ENCODE measurements at regions not wholly inside any gene's neighbourhood (a gene's known extent, or its start where the extent isn't known, plus 50 kb on each side); places are given as distances from the start of the nearest gene placed in this dataset.
"Not testable (repeated sequence)": the region's sequence is repeated elsewhere in the genome, so short reads cannot be mapped to it uniquely, and the experiment has no call there.

DNA sequence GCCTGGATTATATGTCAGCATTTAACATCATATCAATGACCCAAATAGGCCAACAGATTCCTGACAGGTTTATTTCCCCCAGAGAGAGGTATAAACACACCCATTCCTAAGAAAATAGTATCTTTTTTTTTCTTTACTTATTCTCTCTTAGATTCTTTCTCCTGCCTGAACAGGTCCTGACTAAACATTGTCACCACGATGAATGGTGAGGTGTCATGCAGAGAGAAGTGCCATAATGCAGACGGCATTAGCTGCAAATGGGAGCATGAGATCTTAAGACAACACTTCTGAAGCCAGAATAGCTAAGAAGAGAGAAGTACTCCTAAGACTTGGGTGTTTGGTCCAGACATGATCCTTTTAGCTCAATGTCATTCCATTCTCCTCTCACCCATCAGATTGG, 131.3 kb downstream of the ZNF648 start:
- no peak for TF ChIP-seq POLR2A (IDR thresholded peaks at IDR 0.05)
- no peak for TF ChIP-seq CTCF (IDR thresholded peaks at IDR 0.05)
- intact Hi-C loops (cut with DNase I; ENCODE audit: low total_unique reads): loop anchor here (10.0 kb wide), 1 partner anchor 445 kb away; the partner anchor contains the start of gene CACNA1E
- DNase-seq (ENCODE audit: low spot score in 2 of 2): no peak
- WGBS, 2 donors: 60 to 73% methylated on average over 2 of the region's 2 CpGs
- no peak overlapping the region for H3K4me3 ChIP-seq (ENCODE audit: low read depth, poor library complexity, severe bottlenecking)

DNA sequence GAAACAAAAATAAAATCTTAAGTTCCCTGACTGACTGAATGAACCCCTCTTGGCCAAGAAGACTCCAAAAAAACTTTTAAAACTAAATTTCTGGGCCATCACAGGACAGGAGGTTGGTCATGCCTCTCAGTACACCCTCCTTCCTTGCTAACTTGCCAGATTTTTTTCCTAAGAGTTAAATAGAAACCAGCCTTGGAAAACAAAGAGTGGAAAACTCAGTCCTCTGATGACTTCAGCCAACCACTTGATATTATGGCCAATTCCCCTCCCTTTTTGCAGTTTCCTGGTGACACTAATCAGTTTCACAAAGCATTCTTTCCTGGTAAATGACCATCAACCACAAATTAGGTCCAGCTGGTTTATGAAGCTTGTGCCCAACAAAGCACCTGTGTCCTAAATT, 134.8 kb downstream of the ZNF648 start:
- intact Hi-C loops (cut with DNase I; ENCODE audit: low total_unique reads): no loop called here
- no peak for DNase-seq (ENCODE audit: low spot score in 2 of 2)
- TF ChIP-seq CTCF (IDR thresholded peaks at IDR 0.05) (no peak), POLR2A (IDR thresholded peaks at IDR 0.05) (no peak)
- no peak overlapping the region for H3K4me3 ChIP-seq (ENCODE audit: low read depth, poor library complexity, severe bottlenecking)

GRCh38 chr1:181924034-181924433, 137.5 kb downstream of the ZNF648 start:
- intact Hi-C loops (cut with DNase I; ENCODE audit: low total_unique reads); H3K4me3 ChIP-seq (ENCODE audit: low read depth, poor library complexity, severe bottlenecking); DNase-seq (ENCODE audit: low spot score in 2 of 2): not testable (repeated sequence)
- WGBS, 2 donors: 82 to 83% methylated on average over 2 of the region's 2 CpGs

DNA sequence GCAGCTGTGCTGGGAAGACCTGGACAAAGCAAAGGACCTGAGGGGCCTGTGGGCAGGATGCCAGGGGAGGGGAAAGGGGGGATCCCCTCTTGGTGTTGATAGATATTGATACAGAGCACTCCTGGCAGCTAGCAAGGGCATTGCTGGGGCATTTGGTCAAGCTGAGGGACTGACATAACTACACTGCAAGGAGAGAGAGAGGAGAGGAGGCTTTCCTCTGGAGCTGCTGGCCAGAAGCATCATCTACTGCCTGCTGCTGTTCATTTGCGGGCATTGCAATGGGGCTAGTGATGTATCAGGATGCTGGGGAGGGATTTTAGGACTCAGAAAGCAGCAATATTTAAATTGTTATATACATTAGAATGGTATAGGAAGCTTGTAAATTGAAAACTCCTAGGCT, 142.0 kb downstream of the ZNF648 start:
- no peak overlapping the region for H3K4me3 ChIP-seq (ENCODE audit: low read depth, poor library complexity, severe bottlenecking)
- intact Hi-C loops (cut with DNase I; ENCODE audit: low total_unique reads): no loop called here
- 86 to 87% methylated on average over 1 of the region's 1 CpG for WGBS, 2 donors
- DNase-seq (ENCODE audit: low spot score in 2 of 2): no peak
- TF ChIP-seq CTCF (IDR thresholded peaks at IDR 0.05) (no peak), POLR2A (IDR thresholded peaks at IDR 0.05) (no peak)

DNA sequence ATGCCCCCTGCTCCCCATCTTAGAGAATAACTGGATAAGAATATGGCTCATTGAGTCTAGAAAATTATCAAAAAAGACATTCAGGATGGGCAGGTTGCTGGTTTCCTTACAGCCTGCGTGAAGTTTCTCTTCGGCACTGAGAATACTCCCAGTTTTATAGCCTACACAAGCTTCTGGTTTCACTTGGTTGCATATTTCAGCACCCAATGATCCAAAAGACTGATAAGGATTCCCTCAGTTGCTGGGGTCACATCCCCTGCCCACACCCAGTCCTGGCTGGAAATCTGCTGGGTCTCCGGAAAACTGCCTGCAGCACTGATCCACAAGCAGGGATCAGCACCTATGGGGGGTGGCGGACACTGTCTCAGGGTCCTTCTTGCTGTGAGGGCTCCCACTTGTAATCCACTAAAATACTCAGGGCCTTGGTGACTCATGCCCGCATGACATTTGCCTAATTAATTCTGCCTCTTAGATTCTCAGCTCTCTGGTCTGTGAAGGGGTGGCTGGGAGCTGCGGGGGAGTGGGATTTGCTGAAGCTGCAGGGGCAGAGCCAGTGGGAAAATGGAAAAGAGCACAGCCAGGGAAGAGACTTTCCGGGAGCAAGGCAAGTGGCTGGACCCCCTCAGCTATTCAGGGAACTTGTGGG, 142.5 kb downstream of the ZNF648 start:
- H3K4me3 ChIP-seq (ENCODE audit: low read depth, poor library complexity, severe bottlenecking): no peak overlapping the region
- intact Hi-C loops (cut with DNase I; ENCODE audit: low total_unique reads): no loop called here
- no peak for DNase-seq (ENCODE audit: low spot score in 2 of 2)
- WGBS, 2 donors: 67 to 73% methylated on average over 7 of the region's 7 CpGs
- no peak for TF ChIP-seq CTCF (IDR thresholded peaks at IDR 0.05)
- TF ChIP-seq POLR2A (IDR thresholded peaks at IDR 0.05): no peak

DNA sequence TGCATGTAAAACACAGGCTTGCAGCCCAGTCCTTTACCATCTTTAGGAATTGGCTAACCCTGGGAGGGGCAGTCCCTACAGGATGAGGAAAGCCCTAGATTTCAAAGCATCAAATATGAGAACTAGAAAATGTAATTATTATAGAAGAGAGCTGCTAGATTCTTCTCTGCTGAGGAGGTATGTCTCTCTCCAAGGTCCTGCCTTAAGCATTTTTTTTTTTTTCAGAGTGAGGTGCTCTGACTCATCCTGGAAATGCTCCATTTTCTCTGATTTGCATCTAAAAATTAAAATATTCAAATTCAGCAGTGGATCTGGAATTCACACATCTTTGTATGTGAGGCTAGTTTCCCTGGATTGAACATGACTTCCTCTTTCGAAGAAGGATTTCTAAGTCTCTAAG, 149.8 kb downstream of the ZNF648 start:
- 80 to 96% methylated on average over 1 of the region's 1 CpG for WGBS, 2 donors
- DNase-seq (ENCODE audit: low spot score in 2 of 2): no peak
- intact Hi-C loops (cut with DNase I; ENCODE audit: low total_unique reads): no loop called here

More for the DNA sequence above, 149.8 kb downstream of the ZNF648 start:
- no peak for TF ChIP-seq POLR2A (IDR thresholded peaks at IDR 0.05)
- no peak for TF ChIP-seq CTCF (IDR thresholded peaks at IDR 0.05)
- no peak overlapping the region for H3K4me3 ChIP-seq (ENCODE audit: low read depth, poor library complexity, severe bottlenecking)
